ENCODE measurements at regions not wholly inside any gene's neighbourhood (a gene's known extent, or its start where the extent isn't known, plus 50 kb on each side); places are given as distances from the start of the nearest gene placed in this dataset.

DNA sequence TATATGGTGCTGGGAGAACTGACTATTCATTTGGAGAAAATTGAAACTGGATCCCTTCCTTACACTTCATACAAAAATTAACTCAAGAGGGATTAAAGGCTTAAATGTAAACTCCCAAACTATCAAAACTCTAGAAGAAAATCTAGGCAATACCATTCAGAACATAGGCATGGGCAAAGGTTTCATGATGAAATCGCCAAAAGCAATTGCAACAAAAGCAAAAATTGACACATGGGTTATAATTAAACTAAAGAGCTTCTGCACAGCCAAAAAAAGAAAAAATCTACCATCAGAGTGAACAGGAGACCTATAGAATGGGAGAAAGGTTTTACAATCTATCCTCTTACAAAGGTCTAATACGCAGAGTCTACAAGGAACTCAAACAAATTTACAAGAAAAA is 851.3 kb upstream of the MAN1A1 start (continued):
- TF ChIP-seq, protein P1, sequence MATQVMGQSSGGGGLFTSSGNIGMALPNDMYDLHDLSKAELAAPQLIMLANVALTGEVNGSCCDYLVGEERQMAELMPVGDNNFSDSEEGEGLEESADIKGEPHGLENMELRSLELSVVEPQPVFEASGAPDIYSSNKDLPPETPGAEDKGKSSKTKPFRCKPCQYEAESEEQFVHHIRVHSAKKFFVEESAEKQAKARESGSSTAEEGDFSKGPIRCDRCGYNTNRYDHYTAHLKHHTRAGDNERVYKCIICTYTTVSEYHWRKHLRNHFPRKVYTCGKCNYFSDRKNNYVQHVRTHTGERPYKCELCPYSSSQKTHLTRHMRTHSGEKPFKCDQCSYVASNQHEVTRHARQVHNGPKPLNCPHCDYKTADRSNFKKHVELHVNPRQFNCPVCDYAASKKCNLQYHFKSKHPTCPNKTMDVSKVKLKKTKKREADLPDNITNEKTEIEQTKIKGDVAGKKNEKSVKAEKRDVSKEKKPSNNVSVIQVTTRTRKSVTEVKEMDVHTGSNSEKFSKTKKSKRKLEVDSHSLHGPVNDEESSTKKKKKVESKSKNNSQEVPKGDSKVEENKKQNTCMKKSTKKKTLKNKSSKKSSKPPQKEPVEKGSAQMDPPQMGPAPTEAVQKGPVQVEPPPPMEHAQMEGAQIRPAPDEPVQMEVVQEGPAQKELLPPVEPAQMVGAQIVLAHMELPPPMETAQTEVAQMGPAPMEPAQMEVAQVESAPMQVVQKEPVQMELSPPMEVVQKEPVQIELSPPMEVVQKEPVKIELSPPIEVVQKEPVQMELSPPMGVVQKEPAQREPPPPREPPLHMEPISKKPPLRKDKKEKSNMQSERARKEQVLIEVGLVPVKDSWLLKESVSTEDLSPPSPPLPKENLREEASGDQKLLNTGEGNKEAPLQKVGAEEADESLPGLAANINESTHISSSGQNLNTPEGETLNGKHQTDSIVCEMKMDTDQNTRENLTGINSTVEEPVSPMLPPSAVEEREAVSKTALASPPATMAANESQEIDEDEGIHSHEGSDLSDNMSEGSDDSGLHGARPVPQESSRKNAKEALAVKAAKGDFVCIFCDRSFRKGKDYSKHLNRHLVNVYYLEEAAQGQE (IDR thresholded peaks at IDR 0.05; ENCODE audit: low read depth, low read length): no peak
- TF ChIP-seq MXI1 (IDR thresholded peaks at IDR 0.05; ENCODE audit: low read depth, low read length) (no peak), RAD21 (IDR thresholded peaks at IDR 0.05; ENCODE audit: low read length) (no peak), TAF1 (IDR thresholded peaks at IDR 0.05; ENCODE audit: borderline replicate concordance, low read depth, low read length) (no peak)
- TF ChIP-seq, protein P2, sequence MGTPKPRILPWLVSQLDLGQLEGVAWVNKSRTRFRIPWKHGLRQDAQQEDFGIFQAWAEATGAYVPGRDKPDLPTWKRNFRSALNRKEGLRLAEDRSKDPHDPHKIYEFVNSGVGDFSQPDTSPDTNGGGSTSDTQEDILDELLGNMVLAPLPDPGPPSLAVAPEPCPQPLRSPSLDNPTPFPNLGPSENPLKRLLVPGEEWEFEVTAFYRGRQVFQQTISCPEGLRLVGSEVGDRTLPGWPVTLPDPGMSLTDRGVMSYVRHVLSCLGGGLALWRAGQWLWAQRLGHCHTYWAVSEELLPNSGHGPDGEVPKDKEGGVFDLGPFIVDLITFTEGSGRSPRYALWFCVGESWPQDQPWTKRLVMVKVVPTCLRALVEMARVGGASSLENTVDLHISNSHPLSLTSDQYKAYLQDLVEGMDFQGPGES (IDR thresholded peaks at IDR 0.05; ENCODE audit: low read depth, low read length): no peak

DNA sequence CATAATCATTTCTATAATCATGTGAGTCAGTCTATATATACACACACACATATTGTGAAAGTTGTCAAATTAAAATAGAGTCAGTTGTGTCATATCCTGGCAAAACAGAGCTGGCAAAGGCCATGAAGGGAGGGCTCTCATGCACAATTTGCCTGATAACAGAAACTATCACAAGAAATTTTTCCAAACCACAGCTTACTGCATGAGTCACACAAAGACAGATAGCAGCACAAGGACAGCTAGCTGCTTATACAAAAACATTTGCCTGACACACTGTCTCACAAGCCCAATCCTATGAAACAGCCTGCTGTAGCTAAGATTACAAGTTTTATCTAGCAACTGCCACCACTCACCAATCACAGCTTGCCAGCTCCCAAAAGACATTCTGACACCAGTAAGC is 848.5 kb upstream of the MAN1A1 start:
- H3K27ac ChIP-seq (ENCODE audit: low read depth in 2 of 2, low read length in 1 of 2): peak overlapping the region in 1 of 2 experiments; percentile 45; a peak in 2 of 4 replicates
- TF ChIP-seq JUND (IDR thresholded peaks at IDR 0.05): peak; percentile 53; the same call in 1 of the 2 replicates
- no peak for TF ChIP-seq RAD21 (IDR thresholded peaks at IDR 0.05; ENCODE audit: low read length)
- peak; percentile 51; the same call in 1 of the 2 replicates for TF ChIP-seq FOSL2 (IDR thresholded peaks at IDR 0.05; ENCODE audit: borderline replicate concordance, low read depth)
- TF ChIP-seq TCF12 (IDR thresholded peaks at IDR 0.05): peak; percentile 35; the same call in 1 of the 2 replicates
- TF ChIP-seq, protein P3, sequence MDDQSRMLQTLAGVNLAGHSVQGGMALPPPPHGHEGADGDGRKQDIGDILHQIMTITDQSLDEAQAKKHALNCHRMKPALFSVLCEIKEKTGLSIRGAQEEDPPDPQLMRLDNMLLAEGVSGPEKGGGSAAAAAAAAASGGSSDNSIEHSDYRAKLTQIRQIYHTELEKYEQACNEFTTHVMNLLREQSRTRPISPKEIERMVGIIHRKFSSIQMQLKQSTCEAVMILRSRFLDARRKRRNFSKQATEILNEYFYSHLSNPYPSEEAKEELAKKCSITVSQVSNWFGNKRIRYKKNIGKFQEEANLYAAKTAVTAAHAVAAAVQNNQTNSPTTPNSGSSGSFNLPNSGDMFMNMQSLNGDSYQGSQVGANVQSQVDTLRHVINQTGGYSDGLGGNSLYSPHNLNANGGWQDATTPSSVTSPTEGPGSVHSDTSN (IDR thresholded peaks at IDR 0.05): peak; percentile 36
- no peak overlapping the region for H2AFZ ChIP-seq (ENCODE audit: low read depth)
- no peaks in the 10 kb centered on the region for H4K20me1 ChIP-seq (ENCODE audit: insufficient read depth)
- no peaks in the 10 kb centered on the region for H3K27me3 ChIP-seq (ENCODE audit: insufficient read depth)
- ChIA-PET CTCF (interaction anchor here (0.6 to 1.2 kb wide), 3 partner anchors 12 to 181 kb away, joined by 3 read pairs; no protein-coding TSS in a partner anchor), POLR2A (no interaction called here)
- no peaks in the 10 kb centered on the region for H3K9me2 ChIP-seq
- H3K9ac ChIP-seq: no peak overlapping the region
- DNase-seq: peak; percentile 0
- no peaks in the 10 kb centered on the region for H3K9me3 ChIP-seq
- H3K4me1 ChIP-seq (ENCODE audit: control insufficient read depth in 1 of 2, insufficient read depth in 2 of 2, low read depth in 1 of 2, low read length in 1 of 2): no peaks in the 10 kb centered on the region
- peaks cover 6% of the 10 kb centered on the region for H3F3A ChIP-seq (replicated peaks; ENCODE audit: insufficient read depth)
- no peaks in the 10 kb centered on the region for H3K36me3 ChIP-seq (replicated peaks in 1 of 2; ENCODE audit: control insufficient read depth in 1 of 2, insufficient read depth in 2 of 2, low read length in 1 of 2)
- H3K4me3 ChIP-seq (ENCODE audit: low read depth in 2 of 2, low read length in 1 of 2): no peak overlapping the region
- H3K4me2 ChIP-seq: no peak overlapping the region
- H3K79me2 ChIP-seq (ENCODE audit: insufficient read depth): no peaks in the 10 kb centered on the region

DNA sequence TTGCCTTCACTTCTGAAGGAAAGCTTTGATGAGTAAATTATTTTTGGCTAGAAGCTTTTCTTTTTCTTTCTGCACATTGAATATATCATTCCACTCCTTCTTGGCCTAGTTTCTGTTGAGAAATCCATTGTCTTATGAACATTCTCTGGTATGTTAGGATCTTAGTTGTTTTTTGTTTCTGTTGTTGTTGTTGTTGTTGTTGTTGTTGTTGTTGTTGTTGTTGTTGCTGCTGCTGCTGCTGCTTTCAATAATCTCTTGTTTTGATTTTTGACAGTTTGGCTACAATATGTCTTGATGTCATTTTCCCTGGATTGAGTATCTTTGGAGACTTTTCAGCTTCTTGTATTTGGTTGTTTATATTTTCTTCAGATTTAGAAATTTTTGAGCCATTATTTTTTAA is 836.5 kb upstream of the MAN1A1 start:
- H3K9me3 ChIP-seq: no peaks in the 10 kb centered on the region
- H3K9ac ChIP-seq: no peak overlapping the region
- no peaks in the 10 kb centered on the region for H3K27me3 ChIP-seq (ENCODE audit: insufficient read depth)
- H3K9me2 ChIP-seq: no peaks in the 10 kb centered on the region
- ChIA-PET POLR2A (no interaction called here), CTCF (interaction anchor here (0.7 kb wide), 1 partner anchor 12 kb away, joined by 3 read pairs; no protein-coding TSS in a partner anchor)
- H3K4me1 ChIP-seq (ENCODE audit: control insufficient read depth in 1 of 2, insufficient read depth in 2 of 2, low read depth in 1 of 2, low read length in 1 of 2): no peaks in the 10 kb centered on the region
- H3K79me2 ChIP-seq (ENCODE audit: insufficient read depth): no peaks in the 10 kb centered on the region
- TF ChIP-seq, protein P3 (IDR thresholded peaks at IDR 0.05): no peak
- TF ChIP-seq, protein P4, sequence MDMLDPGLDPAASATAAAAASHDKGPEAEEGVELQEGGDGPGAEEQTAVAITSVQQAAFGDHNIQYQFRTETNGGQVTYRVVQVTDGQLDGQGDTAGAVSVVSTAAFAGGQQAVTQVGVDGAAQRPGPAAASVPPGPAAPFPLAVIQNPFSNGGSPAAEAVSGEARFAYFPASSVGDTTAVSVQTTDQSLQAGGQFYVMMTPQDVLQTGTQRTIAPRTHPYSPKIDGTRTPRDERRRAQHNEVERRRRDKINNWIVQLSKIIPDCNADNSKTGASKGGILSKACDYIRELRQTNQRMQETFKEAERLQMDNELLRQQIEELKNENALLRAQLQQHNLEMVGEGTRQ (IDR thresholded peaks at IDR 0.05; ENCODE audit: borderline replicate concordance, low read depth, low read length): no peak
- TF ChIP-seq RFX5 (IDR thresholded peaks at IDR 0.05; ENCODE audit: low read length): no peak
- no peak for DNase-seq
- no peak overlapping the region for H3K27ac ChIP-seq (ENCODE audit: low read depth in 2 of 2, low read length in 1 of 2)
- H3K4me3 ChIP-seq (ENCODE audit: low read depth in 2 of 2, low read length in 1 of 2): no peak overlapping the region
- no peak overlapping the region for H2AFZ ChIP-seq (ENCODE audit: low read depth)
- no peaks in the 10 kb centered on the region for H3F3A ChIP-seq (replicated peaks; ENCODE audit: insufficient read depth)
- H3K4me2 ChIP-seq: no peak overlapping the region
- H4K20me1 ChIP-seq (ENCODE audit: insufficient read depth): no peaks in the 10 kb centered on the region
- H3K36me3 ChIP-seq (replicated peaks in 1 of 2; ENCODE audit: control insufficient read depth in 1 of 2, insufficient read depth in 2 of 2, low read length in 1 of 2): no peaks in the 10 kb centered on the region
